AG09309 (cell line): ENCODE measurements at regions not wholly inside any gene's neighbourhood (a gene's known extent, or its start where the extent isn't known, plus 50 kb on each side); places are given as distances from the start of the nearest gene placed in this dataset.

Experiments used
- DNase-seq: peaks from one replicate; pipeline ENCODE4 v3.0.0-alpha.2; 2010; ENCODE audit warnings: low read depth
- H3K4me3 ChIP-seq: 2 replicates; pipeline ENCODE4 v1.5.1; 2011; ENCODE audit warnings: mild to moderate bottlenecking, low read depth, low read length, moderate library complexity; ENCODE audit not compliant: control insufficient read depth
- TF ChIP-seq, protein P1 (sequence below): IDR thresholded peaks from 2 replicates; pipeline ENCODE4 v1.5.1; 2011; ENCODE audit warnings: mild to moderate bottlenecking, low read depth, low read length, inconsistent platforms; ENCODE audit not compliant: insufficient read depth, control insufficient read depth; ENCODE audit errors: missing control alignments

DNA sequence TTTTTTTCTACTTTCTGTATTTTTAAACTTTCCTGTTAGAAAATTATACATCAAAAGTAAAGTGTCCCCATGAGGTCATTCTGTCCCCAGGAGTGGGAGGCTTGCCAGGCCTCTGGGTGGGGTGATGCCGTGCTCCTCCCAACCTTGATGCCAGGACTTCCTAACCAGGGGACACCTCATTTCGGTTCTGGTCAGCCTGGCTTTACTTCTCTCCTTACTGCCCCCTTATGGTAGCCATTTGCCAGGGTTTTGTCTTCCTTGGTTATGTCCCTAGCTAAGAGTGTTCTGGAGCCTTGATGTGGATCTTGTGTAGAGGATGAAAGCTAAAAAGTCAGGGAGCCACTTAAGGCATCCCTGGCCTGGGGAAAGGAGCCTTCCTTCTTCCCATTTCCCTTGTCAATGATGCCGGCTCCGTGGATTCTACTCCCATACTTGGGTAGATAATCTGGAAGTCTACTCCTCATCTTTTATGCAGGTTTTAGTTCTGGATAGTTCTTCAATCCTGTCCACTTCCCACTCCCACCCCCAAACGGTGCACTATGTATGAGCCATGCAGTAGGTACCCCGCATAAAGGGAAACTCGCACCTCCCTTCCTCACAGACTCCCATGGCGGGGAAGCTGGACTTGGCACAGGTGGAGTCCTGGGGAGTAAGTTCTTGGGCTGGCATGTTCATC lies 164.1 kb upstream of the SALL4 start:
- no peak for DNase-seq
- H3K4me3 ChIP-seq: no peak overlapping the region
- TF ChIP-seq, protein P1, sequence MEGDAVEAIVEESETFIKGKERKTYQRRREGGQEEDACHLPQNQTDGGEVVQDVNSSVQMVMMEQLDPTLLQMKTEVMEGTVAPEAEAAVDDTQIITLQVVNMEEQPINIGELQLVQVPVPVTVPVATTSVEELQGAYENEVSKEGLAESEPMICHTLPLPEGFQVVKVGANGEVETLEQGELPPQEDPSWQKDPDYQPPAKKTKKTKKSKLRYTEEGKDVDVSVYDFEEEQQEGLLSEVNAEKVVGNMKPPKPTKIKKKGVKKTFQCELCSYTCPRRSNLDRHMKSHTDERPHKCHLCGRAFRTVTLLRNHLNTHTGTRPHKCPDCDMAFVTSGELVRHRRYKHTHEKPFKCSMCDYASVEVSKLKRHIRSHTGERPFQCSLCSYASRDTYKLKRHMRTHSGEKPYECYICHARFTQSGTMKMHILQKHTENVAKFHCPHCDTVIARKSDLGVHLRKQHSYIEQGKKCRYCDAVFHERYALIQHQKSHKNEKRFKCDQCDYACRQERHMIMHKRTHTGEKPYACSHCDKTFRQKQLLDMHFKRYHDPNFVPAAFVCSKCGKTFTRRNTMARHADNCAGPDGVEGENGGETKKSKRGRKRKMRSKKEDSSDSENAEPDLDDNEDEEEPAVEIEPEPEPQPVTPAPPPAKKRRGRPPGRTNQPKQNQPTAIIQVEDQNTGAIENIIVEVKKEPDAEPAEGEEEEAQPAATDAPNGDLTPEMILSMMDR: peak; percentile 89

DNA sequence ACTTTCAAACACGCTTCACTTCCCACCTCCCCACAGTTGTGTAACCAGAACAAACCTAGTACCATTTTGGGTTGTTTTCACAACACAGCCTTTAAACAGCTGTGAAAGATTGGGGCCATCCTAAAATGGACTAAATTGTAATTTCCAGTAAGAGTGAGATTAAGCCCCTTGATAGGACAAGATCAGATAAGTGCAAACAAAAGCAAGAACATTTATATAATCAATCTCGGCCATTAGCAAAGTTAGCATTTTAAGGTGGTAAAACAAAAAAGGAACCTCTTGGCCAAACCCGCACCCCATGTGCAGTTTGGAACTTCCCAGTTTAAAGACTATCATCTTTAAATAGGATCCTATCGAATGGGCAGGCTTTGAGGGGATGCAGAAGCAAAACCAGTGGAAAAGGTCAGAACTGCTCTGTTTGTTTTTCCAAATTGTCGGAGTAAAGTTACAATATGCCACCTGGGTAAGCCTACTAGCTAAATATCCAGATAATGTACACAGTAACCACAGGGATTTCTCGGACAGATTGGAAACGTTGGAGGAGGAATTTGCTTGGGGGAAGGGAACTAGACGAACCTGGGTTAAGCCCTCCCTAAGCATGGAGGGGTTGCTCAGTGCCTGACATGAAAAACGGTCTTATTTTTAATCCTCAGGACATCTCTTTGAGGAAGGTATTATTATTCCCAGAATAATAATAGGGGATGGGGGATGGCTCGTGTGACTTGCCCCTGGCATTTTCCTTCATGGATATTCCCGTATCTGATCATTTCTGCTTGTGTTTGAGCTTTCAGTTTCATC lies 159.8 kb upstream of the SALL4 start:
- H3K4me3 ChIP-seq: no peak overlapping the region
- TF ChIP-seq, protein P1: no peak
- no peak for DNase-seq

DNA sequence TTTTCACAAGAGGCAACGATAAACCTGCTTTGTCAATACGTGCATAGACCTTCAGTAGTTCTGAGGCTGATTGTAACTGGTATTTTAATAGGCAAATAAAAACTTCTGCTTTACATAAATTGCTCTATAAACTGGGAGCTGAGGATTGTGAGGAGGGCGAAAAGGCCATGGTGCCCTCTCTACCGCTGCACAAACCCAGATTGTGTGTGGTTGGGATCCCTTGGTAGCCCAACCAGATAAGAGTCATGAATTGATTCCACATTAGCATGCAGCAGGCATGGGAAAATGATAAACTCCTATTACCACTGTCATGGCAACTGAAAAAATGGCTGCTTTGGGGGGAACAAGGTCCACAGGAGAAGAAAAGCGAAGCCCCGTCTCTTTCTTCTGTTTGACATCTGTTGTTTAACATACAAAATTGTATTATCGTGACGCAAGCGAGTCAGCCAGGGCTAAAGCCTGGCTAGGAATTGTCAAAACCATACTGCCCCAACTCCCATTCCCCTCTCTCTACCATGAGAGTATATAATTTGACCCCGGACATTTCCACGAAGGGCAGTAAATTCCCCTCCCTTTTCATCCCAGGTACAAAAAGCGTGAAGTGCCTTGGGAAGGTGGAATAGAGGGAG lies 157.8 kb upstream of the SALL4 start:
- DNase-seq: no peak
- H3K4me3 ChIP-seq: no peak overlapping the region
- TF ChIP-seq, protein P1: no peak

DNA sequence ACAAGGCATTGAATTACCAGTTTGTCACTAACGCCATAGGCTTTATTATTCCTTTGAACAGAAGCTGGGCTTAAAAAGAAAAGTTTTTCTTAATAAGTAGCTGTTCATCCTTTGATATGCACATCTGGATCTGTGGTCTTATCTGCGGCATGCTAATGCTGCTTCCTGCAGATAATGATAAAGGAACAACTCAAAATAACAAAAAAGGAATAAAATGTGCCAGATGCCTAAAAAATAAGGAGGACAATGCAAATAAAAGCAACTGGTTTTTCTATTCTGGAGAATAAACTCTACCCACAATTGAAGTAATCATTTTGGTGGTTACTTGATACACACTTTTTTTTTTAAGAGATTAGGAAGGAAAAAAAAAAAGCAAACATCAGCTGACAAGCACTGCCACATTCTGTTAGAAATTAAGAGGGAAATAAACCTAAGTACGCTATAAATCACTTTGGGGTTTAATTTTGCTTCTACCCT lies 156.8 kb upstream of the SALL4 start:
- DNase-seq: no peak
- H3K4me3 ChIP-seq: no peak overlapping the region
- TF ChIP-seq, protein P1: no peak

DNA sequence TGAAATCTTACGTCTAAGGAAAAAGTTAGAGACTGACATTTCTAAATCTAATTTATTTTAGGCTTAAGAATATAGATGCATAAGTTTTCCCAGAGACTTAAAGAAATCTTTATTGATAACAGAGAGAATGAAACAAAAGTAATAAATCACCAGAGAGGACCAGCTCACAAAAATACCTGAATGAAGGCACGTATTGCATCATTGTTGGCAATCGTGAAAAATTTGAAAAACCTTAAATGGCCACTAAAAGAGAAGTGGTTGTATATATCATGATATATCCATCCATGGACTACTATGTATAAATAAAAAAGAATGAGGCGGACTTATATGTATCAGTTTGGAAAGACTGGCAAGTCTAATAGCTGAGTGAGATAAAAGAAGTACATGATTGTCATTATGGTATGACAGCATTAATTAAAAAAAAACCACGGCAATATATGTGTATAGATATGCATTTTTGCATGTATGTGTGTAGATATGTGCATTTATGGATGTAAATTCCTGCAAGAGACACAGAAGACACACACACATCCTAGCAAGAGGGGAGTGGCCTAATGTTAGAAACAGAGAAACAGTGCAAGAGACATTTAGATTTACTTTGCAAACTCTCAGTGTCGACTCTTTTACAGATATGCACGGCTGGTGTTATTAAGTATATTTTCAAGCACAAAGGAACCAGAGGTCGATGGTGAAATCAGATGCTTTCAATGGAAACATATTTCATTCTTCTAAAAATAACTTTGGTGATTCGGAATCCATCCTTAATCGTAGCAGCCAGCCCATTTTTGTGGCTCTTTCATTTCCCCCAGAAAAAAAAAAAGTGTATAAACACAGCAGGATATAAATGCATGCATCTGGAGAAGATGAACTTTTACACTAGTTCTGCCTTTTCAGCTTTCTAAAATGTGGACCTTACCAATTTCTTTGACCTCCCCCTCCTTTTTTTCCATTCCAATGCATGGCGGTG lies 156.1 kb upstream of the SALL4 start:
- TF ChIP-seq, protein P1: no peak

DNA sequence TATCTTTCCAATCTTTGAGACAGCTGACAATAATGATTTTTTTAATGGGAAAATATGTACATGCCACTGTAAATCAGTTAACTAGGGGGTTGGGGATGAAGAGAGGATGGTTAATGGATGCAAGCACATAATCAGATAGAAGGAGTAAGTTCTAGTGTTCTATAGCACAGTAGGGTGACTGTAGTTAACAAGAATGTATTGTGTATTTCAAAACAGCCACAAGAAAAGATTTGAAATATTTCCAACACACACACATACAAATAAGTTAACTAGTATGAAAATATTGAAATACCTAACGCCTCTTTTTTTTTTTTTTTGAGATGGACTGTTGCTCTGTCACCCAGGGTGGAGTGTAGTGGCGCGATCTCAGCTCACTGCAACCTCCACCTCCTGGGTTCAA lies 153.4 kb upstream of the SALL4 start:
- DNase-seq: no peak
- TF ChIP-seq, protein P1: no peak
- no peak overlapping the region for H3K4me3 ChIP-seq

More for the DNA sequence above, 156.1 kb upstream of the SALL4 start:
- no peak for DNase-seq
- no peak overlapping the region for H3K4me3 ChIP-seq
